ENCODE measurements at regions not wholly inside any gene's neighbourhood (a gene's known extent, or its start where the extent isn't known, plus 50 kb on each side); places are given as distances from the start of the nearest gene placed in this dataset.

GRCh38 chr11:32279672-32280071, 155.7 kb downstream of the WT1 start:
- no peak for DNase-seq (ENCODE audit: extremely low read depth, low read depth)
- peak; percentile 17 for TF ChIP-seq CTCF (IDR thresholded peaks at IDR 0.05; ENCODE audit: low read depth, low read length, missing control alignments)
- no peak overlapping the region for H3K4me3 ChIP-seq (replicated peaks; ENCODE audit: low read depth, low read length)

DNA sequence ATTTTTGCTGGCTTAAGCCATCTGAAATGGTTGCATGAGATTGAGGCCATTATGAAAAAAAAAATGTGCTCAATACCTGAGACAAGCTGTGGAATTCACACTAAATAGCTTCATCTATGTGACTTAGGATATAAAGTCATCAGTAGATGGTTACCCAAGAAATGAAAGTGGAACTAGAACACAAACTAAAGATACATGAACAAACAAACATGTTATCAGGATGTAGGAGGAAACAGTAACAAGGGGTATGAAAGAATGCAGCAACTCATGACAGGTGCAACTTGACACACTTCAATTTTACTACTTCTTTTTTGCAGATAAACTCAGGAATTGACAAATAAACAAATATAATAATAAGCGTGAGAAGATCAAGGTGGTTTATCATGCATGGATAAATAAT, 155.0 kb downstream of the WT1 start:
- H3K4me3 ChIP-seq (replicated peaks; ENCODE audit: low read depth, low read length), result no peak overlapping the region
- TF ChIP-seq CTCF (IDR thresholded peaks at IDR 0.05; ENCODE audit: low read depth, low read length, missing control alignments), result no peak
- DNase-seq (ENCODE audit: extremely low read depth, low read depth), result no peak

DNA sequence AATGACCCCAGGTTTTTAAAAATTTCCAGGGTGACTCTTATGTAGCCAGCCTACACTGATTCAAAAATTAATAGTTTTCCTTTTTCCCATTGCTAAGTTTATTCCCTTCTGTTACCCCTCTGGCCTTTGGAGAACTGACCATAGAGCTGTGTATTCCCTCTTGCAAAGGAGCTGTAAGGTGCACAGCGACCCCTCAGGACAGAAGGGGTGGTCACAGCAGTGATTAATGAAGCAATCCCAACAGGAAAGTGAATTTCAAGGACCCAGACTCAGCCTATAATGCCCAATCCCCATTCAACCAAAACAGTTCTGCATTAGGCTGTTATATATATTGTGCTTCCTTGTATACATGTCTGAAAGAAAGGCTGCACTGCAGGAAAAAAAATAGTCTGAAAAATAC, 147.1 kb downstream of the WT1 start:
- no peak overlapping the region for H3K4me3 ChIP-seq (replicated peaks; ENCODE audit: low read depth, low read length)
- DNase-seq (ENCODE audit: extremely low read depth, low read depth), result no peak
- TF ChIP-seq CTCF (IDR thresholded peaks at IDR 0.05; ENCODE audit: low read depth, low read length, missing control alignments), result no peak

- no peak for TF ChIP-seq CTCF (IDR thresholded peaks at IDR 0.05; ENCODE audit: low read depth, low read length, missing control alignments)
- no peak for DNase-seq (ENCODE audit: extremely low read depth, low read depth)
Observed at GRCh38 chr11:32289701-32290100, 145.6 kb downstream of the WT1 start.

DNA sequence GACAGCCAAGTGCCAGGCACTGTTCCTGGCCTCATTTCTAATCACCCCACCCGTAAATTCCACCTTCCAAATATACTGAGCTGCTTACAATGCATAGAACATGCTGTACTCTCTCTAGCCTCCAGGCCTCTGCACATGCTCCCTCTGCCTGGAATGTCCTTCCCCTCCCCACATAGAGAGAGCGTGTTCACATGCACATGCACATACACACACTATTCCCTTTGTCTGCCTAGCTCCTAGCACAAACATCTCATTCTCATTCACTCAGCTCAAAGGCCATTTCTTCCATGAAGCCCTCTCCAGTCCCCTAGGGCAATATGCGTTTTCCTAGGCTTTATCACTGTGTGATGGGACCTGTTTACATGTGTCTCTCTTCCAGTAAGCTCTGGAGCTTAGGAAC, 144.6 kb downstream of the WT1 start:
- no peak overlapping the region for H3K4me3 ChIP-seq (replicated peaks; ENCODE audit: low read depth, low read length)
- DNase-seq (ENCODE audit: extremely low read depth, low read depth), result no peak
- no peak for TF ChIP-seq CTCF (IDR thresholded peaks at IDR 0.05; ENCODE audit: low read depth, low read length, missing control alignments)

More at GRCh38 chr11:32289701-32290100, 145.6 kb downstream of the WT1 start:
- no peak overlapping the region for H3K4me3 ChIP-seq (replicated peaks; ENCODE audit: low read depth, low read length)

DNA sequence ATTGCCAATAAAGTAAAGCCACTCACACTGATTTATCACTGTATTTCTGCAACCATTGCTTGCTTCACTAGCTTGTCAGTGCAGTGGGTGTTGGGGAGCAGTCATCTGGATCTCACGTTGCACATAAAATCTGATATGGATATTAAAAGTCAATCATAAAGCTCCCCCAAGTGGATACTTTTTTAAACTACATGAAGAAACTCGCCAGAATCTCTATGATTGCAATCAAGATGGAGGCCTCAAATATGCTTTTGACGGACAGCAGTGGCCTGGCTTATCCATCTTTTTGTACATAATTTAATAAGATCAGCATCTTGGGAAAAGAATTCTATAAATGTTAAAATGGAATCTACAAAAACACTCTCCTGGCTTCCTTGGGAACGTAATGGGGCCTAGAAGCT, 137.7 kb downstream of the WT1 start:
- TF ChIP-seq CTCF (IDR thresholded peaks at IDR 0.05; ENCODE audit: low read depth, low read length, missing control alignments), result no peak
- DNase-seq (ENCODE audit: extremely low read depth, low read depth), result peak; percentile 27
- H3K4me3 ChIP-seq (replicated peaks; ENCODE audit: low read depth, low read length), result no peak overlapping the region

DNA sequence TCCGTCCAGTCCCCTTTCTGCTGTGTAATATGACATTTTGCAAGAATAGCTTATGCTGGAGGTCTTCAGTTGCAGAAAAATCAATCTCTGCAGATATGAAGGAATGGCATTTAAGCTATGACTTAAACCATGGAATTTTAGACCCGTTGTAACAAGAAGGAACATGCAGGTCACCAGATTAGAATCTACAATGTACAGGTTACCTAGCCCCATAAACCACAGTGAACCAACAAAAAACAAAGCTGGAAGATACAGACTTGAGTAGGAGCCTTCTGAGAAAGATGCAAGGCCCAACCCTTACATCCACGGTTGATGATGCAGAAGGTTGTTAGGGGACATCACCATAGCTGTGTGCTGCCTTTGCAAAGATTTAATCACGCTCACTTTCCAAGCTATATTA, 132.5 kb downstream of the WT1 start:
- no peak for DNase-seq (ENCODE audit: extremely low read depth, low read depth)
- TF ChIP-seq CTCF (IDR thresholded peaks at IDR 0.05; ENCODE audit: low read depth, low read length, missing control alignments), result no peak
- H3K4me3 ChIP-seq (replicated peaks; ENCODE audit: low read depth, low read length), result no peak overlapping the region
